HG02571 (cell line): ENCODE measurements at regions not wholly inside any gene's neighbourhood (a gene's known extent, or its start where the extent isn't known, plus 50 kb on each side); places are given as distances from the start of the nearest gene placed in this dataset.
"Not testable (repeated sequence)": the region's sequence is repeated elsewhere in the genome, so short reads cannot be mapped to it uniquely, and the experiment has no call there.

Experiments used
- ATAC-seq: cut with Tn5 transposase; IDR thresholded peaks from one replicate; pipeline ENCODE4 v1.9.1; 2021; ENCODE audit warnings: mild to moderate bottlenecking, moderate library complexity; ENCODE audit not compliant: unreplicated experiment

GRCh38 chr14:84409435-84409834, 1120.5 kb upstream of the FLRT2 start:
- no peak for ATAC-seq

- ATAC-seq: no peak
Observed at GRCh38 chr14:84410344-84410743, 1119.6 kb upstream of the FLRT2 start.

- no peak for ATAC-seq
Observed at GRCh38 chr14:84420221-84420620, 1109.7 kb upstream of the FLRT2 start.

- ATAC-seq: no peak
Observed at GRCh38 chr14:84421621-84422020, 1108.3 kb upstream of the FLRT2 start.

GRCh38 chr14:84425968-84426367, 1104.0 kb upstream of the FLRT2 start:
- no peak for ATAC-seq

GRCh38 chr14:84432676-84433075, 1097.3 kb upstream of the FLRT2 start:
- no peak for ATAC-seq

GRCh38 chr14:84433961-84434360, 1096.0 kb upstream of the FLRT2 start:
- ATAC-seq: no peak

- no peak for ATAC-seq
Observed at GRCh38 chr14:84435820-84436324, 1094.1 kb upstream of the FLRT2 start.

- no peak for ATAC-seq
Observed at GRCh38 chr14:84436528-84436927, 1093.4 kb upstream of the FLRT2 start.

- no peak for ATAC-seq
Observed at GRCh38 chr14:84442521-84442920, 1087.4 kb upstream of the FLRT2 start.

- no peak for ATAC-seq
Observed at GRCh38 chr14:84445486-84445885, 1084.5 kb upstream of the FLRT2 start.

- ATAC-seq: no peak
Observed at GRCh38 chr14:84446250-84446649, 1083.7 kb upstream of the FLRT2 start.

- no peak for ATAC-seq
Observed at GRCh38 chr14:84453307-84453950, 1076.5 kb upstream of the FLRT2 start.

GRCh38 chr14:84454114-84454513, 1075.8 kb upstream of the FLRT2 start:
- ATAC-seq: no peak

- ATAC-seq: no peak
Observed at GRCh38 chr14:84456946-84457345, 1073.0 kb upstream of the FLRT2 start.

GRCh38 chr14:84458881-84459280, 1071.1 kb upstream of the FLRT2 start:
- no peak for ATAC-seq

- ATAC-seq: no peak
Observed at GRCh38 chr14:84465880-84466279, 1064.1 kb upstream of the FLRT2 start.

- ATAC-seq: no peak
Observed at GRCh38 chr14:84468153-84468552, 1061.8 kb upstream of the FLRT2 start.

- no peak for ATAC-seq
Observed at GRCh38 chr14:84477996-84478395, 1051.9 kb upstream of the FLRT2 start.

GRCh38 chr14:84482256-84483071, 1047.5 kb upstream of the FLRT2 start:
- ATAC-seq: no peak

- no peak for ATAC-seq
Observed at GRCh38 chr14:84483072-84483420, 1046.9 kb upstream of the FLRT2 start.

GRCh38 chr14:84484243-84484642, 1045.7 kb upstream of the FLRT2 start:
- not testable (repeated sequence) for ATAC-seq
